GM03348 (cell line): ENCODE measurements at regions not wholly inside any gene's neighbourhood (a gene's known extent, or its start where the extent isn't known, plus 50 kb on each side); places are given as distances from the start of the nearest gene placed in this dataset.

Experiments used
- DNase-seq: peaks from one replicate; pipeline ENCODE4 v3.0.0; 2012; ENCODE audit warnings: low spot score

GRCh38 chr12:67797185-67797741 is 148.7 kb downstream of the DYRK2 start:
- no peak for DNase-seq

GRCh38 chr12:67797753-67798152 is 149.2 kb downstream of the DYRK2 start:
- DNase-seq, result no peak

- no peak for DNase-seq
Observed at GRCh38 chr12:67798768-67799167, 150.2 kb downstream of the DYRK2 start.

GRCh38 chr12:67802731-67803130 is 154.2 kb downstream of the DYRK2 start:
- DNase-seq, result no peak

- DNase-seq, result no peak
Observed at GRCh38 chr12:67803278-67803993, 154.9 kb downstream of the DYRK2 start.

- no peak for DNase-seq
Observed at GRCh38 chr12:67804168-67804567, 155.6 kb downstream of the DYRK2 start.

- peak; percentile 4 for DNase-seq
Observed at GRCh38 chr12:67807814-67808213, 159.3 kb downstream of the DYRK2 start.

GRCh38 chr12:67810166-67810565 is 161.6 kb downstream of the DYRK2 start:
- DNase-seq, result no peak

- peak; percentile 29 for DNase-seq
Observed at GRCh38 chr12:67811437-67812361, 163.2 kb downstream of the DYRK2 start.

GRCh38 chr12:67813456-67813904 is 164.9 kb downstream of the DYRK2 start:
- DNase-seq, result no peak

GRCh38 chr12:67816269-67816668 is 167.7 kb downstream of the DYRK2 start:
- DNase-seq, result no peak

GRCh38 chr12:67818459-67818903 is 169.9 kb downstream of the DYRK2 start:
- peak; percentile 9 for DNase-seq

- DNase-seq, result no peak
Observed at GRCh38 chr12:67819902-67820301, 169.3 kb upstream of the IFNG-AS1 start.

GRCh38 chr12:67820694-67821093 is 168.6 kb upstream of the IFNG-AS1 start:
- DNase-seq, result no peak

- DNase-seq, result no peak
Observed at GRCh38 chr12:67822826-67823225, 166.4 kb upstream of the IFNG-AS1 start.

GRCh38 chr12:67826148-67826547 is 163.1 kb upstream of the IFNG-AS1 start:
- peak; percentile 16 for DNase-seq

- no peak for DNase-seq
Observed at GRCh38 chr12:67826946-67827720, 162.1 kb upstream of the IFNG-AS1 start.

GRCh38 chr12:67827820-67828383 is 161.3 kb upstream of the IFNG-AS1 start:
- DNase-seq, result peak; percentile 88

GRCh38 chr12:67829896-67830295 is 159.4 kb upstream of the IFNG-AS1 start:
- no peak for DNase-seq

GRCh38 chr12:67832155-67832554 is 157.1 kb upstream of the IFNG-AS1 start:
- no peak for DNase-seq

- no peak for DNase-seq
Observed at GRCh38 chr12:67833602-67834001, 155.6 kb upstream of the IFNG-AS1 start.

GRCh38 chr12:67837876-67838275 is 151.4 kb upstream of the IFNG-AS1 start:
- no peak for DNase-seq
